Activated CD8-positive, alpha-beta T cell treated with anti-CD3 and anti-CD28 coated beads, Interleukin-2, amount 10 ng/mL, durations not matched to agents 7 days and 5 days (primary cell): ENCODE measurements at regions not wholly inside any gene's neighbourhood (a gene's known extent, or its start where the extent isn't known, plus 50 kb on each side); places are given as distances from the start of the nearest gene placed in this dataset.
"Not testable (repeated sequence)": the region's sequence is repeated elsewhere in the genome, so short reads cannot be mapped to it uniquely, and the experiment has no call there.

Source experiments
- ATAC-seq: fragments of 150-1000 bp; cut with Tn5 transposase; one replicate; pipeline ENCODE4 v1.10.0; 2021; ENCODE audit warnings: moderate library complexity
- CTCF ChIA-PET: fragments of 350-600 bp; sonication (Branson Sonifier 250); formaldehyde crosslinking; loops from one replicate; lab custom pipeline; 2021; ENCODE audit warnings: antibody characterized with exemption; lab: Charles Lee
- POLR2A ChIA-PET: fragments of 350-600 bp; sonication (Branson Sonifier 250); formaldehyde crosslinking; loops from one replicate; lab custom pipeline; 2021; ENCODE audit warnings: antibody characterized with exemption; lab: Charles Lee
- DNase-seq: peaks from one replicate; pipeline ENCODE4 v3.0.0-alpha.2; 2020
- H3K27ac Mint-ChIP-seq: one replicate; pipeline ENCODE4 v1.8.0; 2021; ENCODE audit warnings: mild to moderate bottlenecking, mixed read lengths
- H3K27me3 Mint-ChIP-seq: one replicate; pipeline ENCODE4 v1.8.0; 2021; ENCODE audit warnings: low read depth, mixed read lengths
- H3K36me3 Mint-ChIP-seq: one replicate; pipeline ENCODE4 v1.8.0; 2021; ENCODE audit warnings: low read depth, mixed read lengths
- H3K4me1 Mint-ChIP-seq: one replicate; pipeline ENCODE4 v1.8.0; 2021; ENCODE audit warnings: low read depth, mixed read lengths
- H3K4me3 Mint-ChIP-seq: one replicate; pipeline ENCODE4 v1.8.0; 2021; ENCODE audit warnings: mild to moderate bottlenecking, mixed read lengths
- H3K9me3 Mint-ChIP-seq: one replicate; pipeline ENCODE4 v1.8.0; 2022; ENCODE audit warnings: mixed read lengths; ENCODE audit not compliant: insufficient read depth

DNA sequence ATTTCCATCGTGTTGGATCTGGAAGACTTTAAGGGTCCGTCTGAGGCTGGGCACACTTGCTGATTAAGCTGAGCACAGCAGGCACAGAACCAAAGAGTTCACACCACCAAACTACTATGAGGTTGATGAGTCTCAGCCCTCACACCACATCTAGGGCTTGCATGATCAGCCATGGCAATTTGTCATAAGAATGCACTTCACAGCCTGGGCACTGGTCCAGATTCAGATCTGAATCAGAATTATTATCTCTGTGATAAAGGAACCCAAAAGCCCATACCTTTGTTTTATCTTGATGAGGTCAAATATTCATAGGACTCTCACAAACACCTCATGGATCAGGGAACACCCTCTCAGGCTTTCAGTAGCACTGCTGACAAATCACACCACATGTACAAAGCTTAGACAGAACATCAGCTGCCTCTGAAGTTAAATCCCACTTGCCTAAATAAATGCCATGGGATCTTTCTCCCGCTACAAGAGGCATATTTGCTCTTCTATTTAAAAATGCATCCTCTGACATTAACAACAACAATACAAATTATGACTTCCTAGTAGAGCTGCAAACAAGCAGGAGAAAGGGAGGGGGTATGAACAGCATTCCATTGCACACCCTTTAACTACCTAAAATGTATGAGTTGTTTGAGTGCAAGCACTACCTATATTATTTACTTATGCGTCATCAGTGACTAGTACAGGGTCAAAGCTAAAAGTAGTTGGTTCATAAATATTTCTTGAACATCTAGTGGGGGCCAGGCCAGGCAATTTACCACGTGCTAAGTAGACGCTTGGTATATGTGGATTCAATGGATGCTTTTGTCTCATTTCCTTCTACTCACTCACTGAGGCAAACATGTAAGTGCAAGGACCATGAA is 186.3 kb upstream of the FGF13 start:
- Mint-ChIP-seq H3K36me3 (no peaks in the 10 kb centered on the region), H3K27me3 (no peaks in the 10 kb centered on the region), H3K9me3 (no peaks in the 10 kb centered on the region), H3K4me3 (no peak overlapping the region), H3K4me1 (no peaks in the 10 kb centered on the region), H3K27ac (no peak overlapping the region)
- DNase-seq (no peak), ATAC-seq (no peak)
- POLR2A ChIA-PET, result interaction anchor here (0.6 kb wide), 1 partner anchor 185 kb away, joined by 3 read pairs; no protein-coding TSS in a partner anchor
- CTCF ChIA-PET, result no interaction called here

DNA sequence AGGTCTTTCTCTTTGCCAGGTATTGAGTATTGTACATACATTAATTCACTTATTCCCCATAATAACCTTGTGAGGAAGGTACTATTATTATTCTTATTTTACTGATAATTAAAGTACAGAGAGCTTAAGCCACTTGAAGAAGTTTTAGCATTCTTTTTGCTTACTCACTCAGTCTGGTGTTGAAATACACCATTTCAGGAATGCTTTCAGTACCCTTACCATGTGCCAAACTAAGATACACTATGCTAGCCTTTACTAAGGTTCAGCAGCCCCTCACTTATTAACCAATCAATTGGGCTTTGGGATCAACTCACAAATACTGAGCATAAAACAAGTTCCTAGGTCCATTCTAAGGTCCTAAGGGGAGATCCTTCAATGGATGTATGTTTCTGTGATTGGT is 179.0 kb upstream of the FGF13 start:
- no peak overlapping the region for H3K4me3 Mint-ChIP-seq
- no peak for DNase-seq
- CTCF ChIA-PET, result no interaction called here
- no peak for ATAC-seq
- POLR2A ChIA-PET, result no interaction called here
- H3K27me3 Mint-ChIP-seq, result no peaks in the 10 kb centered on the region
- H3K9me3 Mint-ChIP-seq, result no peaks in the 10 kb centered on the region
- no peak overlapping the region for H3K27ac Mint-ChIP-seq
- no peaks in the 10 kb centered on the region for H3K36me3 Mint-ChIP-seq
- no peaks in the 10 kb centered on the region for H3K4me1 Mint-ChIP-seq

DNA sequence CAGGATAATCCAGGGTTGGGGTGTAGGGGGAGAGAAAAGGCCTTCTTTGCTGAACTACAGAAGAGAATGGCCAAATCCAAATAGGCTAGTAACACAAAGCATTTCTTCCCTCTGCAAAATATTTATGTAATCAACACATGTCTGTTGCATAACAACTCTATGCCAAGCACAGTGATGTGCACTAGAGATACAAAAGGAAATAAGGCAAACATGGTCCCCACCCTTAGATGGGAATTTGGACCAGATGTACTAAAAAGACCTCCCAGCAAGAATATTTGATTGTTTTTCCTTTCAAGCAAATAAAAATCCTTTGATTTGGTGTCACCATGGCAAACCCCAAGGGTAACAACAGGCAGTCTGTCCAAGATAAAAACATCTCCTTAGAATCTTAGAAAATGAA is 177.6 kb upstream of the FGF13 start:
- DNase-seq (no peak), ATAC-seq (no peak)
- H3K27me3 Mint-ChIP-seq, result no peaks in the 10 kb centered on the region
- no peaks in the 10 kb centered on the region for H3K36me3 Mint-ChIP-seq
- H3K4me3 Mint-ChIP-seq, result no peak overlapping the region
- ChIA-PET CTCF (no interaction called here), POLR2A (no interaction called here)
- H3K9me3 Mint-ChIP-seq, result no peaks in the 10 kb centered on the region
- no peak overlapping the region for H3K27ac Mint-ChIP-seq
- no peaks in the 10 kb centered on the region for H3K4me1 Mint-ChIP-seq

DNA sequence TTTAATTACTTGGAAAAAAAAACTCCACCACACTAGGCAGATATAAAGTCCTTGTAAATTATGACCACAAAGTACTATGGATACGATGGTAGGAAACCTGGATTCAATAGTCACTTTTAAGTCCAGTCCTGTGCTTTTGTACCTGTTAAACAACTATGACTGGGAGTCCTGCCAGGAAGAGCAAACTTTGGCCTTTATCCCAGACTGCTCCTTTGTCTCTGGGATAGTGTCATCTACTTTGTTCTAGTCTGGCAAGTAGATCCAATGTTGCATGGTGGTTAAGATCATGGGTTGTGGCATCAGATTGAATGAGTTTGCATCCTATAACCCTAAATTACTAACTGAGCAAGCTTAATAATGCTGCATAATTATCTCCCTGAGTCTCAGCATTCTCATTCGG is 175.3 kb upstream of the FGF13 start:
- ChIA-PET CTCF (no interaction called here), POLR2A (no interaction called here)
- no peaks in the 10 kb centered on the region for H3K36me3 Mint-ChIP-seq

DNA sequence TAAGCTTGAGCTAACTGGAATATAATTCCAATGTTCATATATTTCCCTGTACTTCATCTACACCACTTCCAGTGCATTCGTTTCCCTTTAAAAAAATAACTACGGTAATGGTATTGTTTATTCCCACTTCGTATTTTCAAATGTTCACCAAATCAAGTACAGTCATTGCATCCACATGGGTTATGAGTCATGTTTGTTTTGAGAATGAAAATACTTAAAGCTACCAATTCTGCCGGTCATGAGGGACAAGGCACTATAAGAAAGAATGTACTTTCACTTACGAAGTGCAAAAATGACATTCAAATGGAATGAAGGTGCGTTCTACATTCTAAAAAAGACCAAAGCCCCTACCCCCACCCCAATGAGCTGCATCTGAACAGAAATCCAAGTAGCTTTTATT is 174.4 kb upstream of the FGF13 start:
- Mint-ChIP-seq H3K4me3 (no peak overlapping the region), H3K27me3 (no peaks in the 10 kb centered on the region)
- POLR2A ChIA-PET, result no interaction called here

More for the DNA sequence above, 175.3 kb upstream of the FGF13 start:
- no peak for ATAC-seq
- H3K9me3 Mint-ChIP-seq, result peaks cover 2% of the 10 kb centered on the region
- H3K27me3 Mint-ChIP-seq, result no peaks in the 10 kb centered on the region
- H3K4me1 Mint-ChIP-seq, result no peaks in the 10 kb centered on the region
- no peak overlapping the region for H3K4me3 Mint-ChIP-seq
- DNase-seq, result no peak
- no peak overlapping the region for H3K27ac Mint-ChIP-seq

DNA sequence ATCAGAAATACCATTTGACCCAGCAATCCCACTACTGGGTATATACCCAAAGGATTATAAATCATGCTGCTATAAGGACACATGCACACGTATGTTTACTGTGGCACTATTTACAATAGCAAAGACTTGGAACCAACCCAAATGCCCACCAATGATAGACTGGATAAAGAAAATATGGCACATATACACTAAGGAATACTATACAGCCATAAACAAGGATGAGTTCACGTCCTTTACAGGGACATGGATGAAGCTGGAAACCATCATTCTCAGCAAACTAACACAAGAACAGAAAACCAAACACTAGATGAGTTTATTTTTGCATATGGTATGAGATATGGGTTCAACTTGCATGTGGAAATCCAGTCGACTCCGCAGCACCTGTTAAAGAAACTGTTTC is 168.8 kb upstream of the FGF13 start:
- H3K27me3 Mint-ChIP-seq, H3K9me3 Mint-ChIP-seq, CTCF ChIA-PET, POLR2A ChIA-PET, H3K4me3 Mint-ChIP-seq, H3K36me3 Mint-ChIP-seq, H3K27ac Mint-ChIP-seq, DNase-seq, H3K4me1 Mint-ChIP-seq, ATAC-seq: not testable (repeated sequence)

More for the DNA sequence above, 174.4 kb upstream of the FGF13 start:
- DNase-seq (no peak), ATAC-seq (no peak)
- Mint-ChIP-seq H3K36me3 (no peaks in the 10 kb centered on the region), H3K9me3 (peaks cover 2% of the 10 kb centered on the region), H3K27ac (no peak overlapping the region), H3K4me1 (no peaks in the 10 kb centered on the region)
- CTCF ChIA-PET, result no interaction called here

DNA sequence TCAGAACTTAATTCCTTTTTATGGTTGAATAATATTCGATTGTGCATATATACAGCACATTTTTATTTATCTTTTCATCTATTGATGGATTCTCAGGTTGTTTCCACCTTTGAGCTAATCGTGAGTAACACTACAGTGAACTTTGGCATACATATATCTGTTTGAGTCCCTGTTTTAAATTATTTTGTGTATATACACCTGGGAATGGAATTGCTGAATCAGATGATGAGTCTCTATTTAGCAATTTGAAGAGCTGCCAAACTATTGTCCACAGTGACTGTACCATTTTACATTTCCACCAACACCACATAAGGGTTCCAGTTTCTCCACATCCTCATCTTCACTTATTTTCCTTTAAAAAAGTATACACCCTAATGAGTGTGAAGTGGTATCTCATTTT is 166.2 kb upstream of the FGF13 start:
- H3K9me3 Mint-ChIP-seq, result peaks cover under 1% of the 10 kb centered on the region
- POLR2A ChIA-PET, result no interaction called here

DNA sequence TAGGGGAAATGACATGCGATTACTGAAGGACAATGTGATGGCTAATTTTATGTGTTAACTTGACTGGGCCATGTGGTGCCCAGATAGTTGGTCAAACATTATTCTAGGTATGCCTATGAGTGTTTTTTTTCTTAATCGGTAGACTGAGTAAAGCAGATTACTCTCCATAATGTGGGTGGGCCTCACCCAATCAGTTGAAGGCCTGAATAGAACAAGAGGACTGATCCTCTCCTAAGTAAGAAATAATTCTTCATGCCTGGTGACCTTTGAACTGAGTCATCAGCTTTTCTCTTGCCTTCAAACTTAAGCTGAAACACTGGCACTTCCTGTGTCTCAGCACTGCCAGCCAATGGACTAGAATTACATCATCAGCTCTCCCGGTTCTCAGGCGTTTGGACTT is 164.0 kb upstream of the FGF13 start:
- POLR2A ChIA-PET, result no interaction called here
- no peak overlapping the region for H3K4me3 Mint-ChIP-seq

More for the DNA sequence above, 166.2 kb upstream of the FGF13 start:
- H3K27me3 Mint-ChIP-seq, result no peaks in the 10 kb centered on the region
- ATAC-seq (no peak), DNase-seq (no peak)
- CTCF ChIA-PET, result no interaction called here
- H3K4me1 Mint-ChIP-seq, result no peaks in the 10 kb centered on the region
- no peak overlapping the region for H3K4me3 Mint-ChIP-seq
- H3K27ac Mint-ChIP-seq, result no peak overlapping the region
- no peaks in the 10 kb centered on the region for H3K36me3 Mint-ChIP-seq

DNA sequence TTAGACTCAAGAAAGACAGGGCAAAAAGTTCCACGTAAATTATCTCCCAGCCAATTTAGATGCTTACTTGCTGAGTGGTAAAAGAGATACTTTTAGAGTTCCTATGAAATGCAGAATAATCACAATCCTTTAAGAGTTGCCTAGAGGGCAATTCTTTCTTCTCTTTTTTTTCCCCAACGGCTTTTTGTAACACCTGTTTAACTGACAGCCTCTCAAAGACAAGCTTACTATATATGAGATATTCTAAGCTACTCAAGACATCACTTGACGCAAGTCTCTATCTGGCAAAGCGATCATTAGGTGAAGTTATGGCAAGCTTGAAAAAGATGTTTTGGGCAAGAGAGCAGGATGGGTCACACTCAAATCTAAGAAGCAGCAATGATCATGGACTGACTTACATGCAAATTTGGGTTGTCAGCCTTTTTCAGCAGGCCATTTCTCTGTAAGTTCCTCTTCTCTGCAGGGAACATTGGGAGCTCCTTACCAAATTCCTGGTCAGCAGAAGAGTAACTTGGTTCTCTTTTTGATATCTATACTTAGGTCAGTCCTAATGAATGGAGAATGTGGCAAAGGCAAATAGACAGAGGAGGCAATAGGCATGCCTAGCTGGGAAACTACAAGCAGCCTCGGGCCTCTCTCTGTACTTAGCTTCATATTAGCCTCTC is 162.9 kb upstream of the FGF13 start:
- H3K4me3 Mint-ChIP-seq, result no peak overlapping the region
- H3K4me1 Mint-ChIP-seq, result no peaks in the 10 kb centered on the region
- H3K9me3 Mint-ChIP-seq, result no peaks in the 10 kb centered on the region
- H3K27ac Mint-ChIP-seq, result no peak overlapping the region
- ChIA-PET POLR2A (no interaction called here), CTCF (no interaction called here)
- DNase-seq, result no peak
- no peak for ATAC-seq
- H3K27me3 Mint-ChIP-seq, result no peaks in the 10 kb centered on the region
- no peaks in the 10 kb centered on the region for H3K36me3 Mint-ChIP-seq

More for the DNA sequence above, 164.0 kb upstream of the FGF13 start:
- CTCF ChIA-PET, result no interaction called here
- Mint-ChIP-seq H3K27ac (no peak overlapping the region), H3K36me3 (no peaks in the 10 kb centered on the region), H3K27me3 (no peaks in the 10 kb centered on the region), H3K9me3 (no peaks in the 10 kb centered on the region), H3K4me1 (no peaks in the 10 kb centered on the region)
- DNase-seq (no peak), ATAC-seq (no peak)

DNA sequence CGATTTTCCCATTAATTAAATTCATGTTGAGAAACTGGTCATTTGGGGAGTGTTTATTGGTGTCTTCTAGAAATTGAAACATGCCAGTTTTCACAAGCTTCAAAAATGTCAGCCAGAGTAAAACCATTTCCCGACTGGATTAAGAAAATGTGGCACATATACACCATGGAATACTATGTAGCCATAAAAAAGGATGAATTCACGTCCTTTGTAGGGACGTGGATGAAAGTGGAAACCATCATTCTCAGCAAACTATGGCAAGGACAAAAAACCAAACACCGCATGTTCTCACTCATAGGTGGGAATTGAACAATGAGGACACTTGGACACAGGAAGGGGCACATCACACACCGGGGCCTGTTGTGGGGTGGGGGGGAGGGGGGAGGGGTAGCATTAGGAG is 162.1 kb upstream of the FGF13 start:
- H3K27me3 Mint-ChIP-seq, DNase-seq, H3K4me1 Mint-ChIP-seq, H3K27ac Mint-ChIP-seq, ATAC-seq, CTCF ChIA-PET, H3K36me3 Mint-ChIP-seq, H3K9me3 Mint-ChIP-seq, H3K4me3 Mint-ChIP-seq, POLR2A ChIA-PET: not testable (repeated sequence)

DNA sequence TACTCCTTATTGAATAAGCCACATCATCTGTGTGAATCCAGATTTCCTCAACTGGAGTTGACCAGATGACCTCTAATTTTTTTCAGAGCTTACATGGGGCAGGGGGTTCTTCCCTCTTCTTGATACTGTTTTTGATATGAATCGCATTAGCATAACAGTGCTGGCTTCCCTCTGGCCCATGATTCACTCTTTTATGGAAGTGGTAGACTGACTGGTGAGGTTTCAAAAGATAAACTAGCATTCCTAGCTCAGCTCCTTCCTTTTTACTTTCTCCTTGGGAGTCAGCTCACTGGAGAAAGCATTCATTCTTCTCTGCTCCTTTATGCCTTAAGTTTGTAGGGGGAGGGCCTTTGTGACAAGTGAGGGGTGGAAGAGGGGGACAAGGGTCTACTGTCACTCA is 161.0 kb upstream of the FGF13 start:
- H3K36me3 Mint-ChIP-seq, result no peaks in the 10 kb centered on the region
- H3K27me3 Mint-ChIP-seq, result no peaks in the 10 kb centered on the region
- DNase-seq, result no peak
- ChIA-PET CTCF (no interaction called here), POLR2A (no interaction called here)
- no peak for ATAC-seq
- H3K4me3 Mint-ChIP-seq, result no peak overlapping the region
- H3K4me1 Mint-ChIP-seq, result no peaks in the 10 kb centered on the region
- H3K9me3 Mint-ChIP-seq, result no peaks in the 10 kb centered on the region
- no peak overlapping the region for H3K27ac Mint-ChIP-seq

DNA sequence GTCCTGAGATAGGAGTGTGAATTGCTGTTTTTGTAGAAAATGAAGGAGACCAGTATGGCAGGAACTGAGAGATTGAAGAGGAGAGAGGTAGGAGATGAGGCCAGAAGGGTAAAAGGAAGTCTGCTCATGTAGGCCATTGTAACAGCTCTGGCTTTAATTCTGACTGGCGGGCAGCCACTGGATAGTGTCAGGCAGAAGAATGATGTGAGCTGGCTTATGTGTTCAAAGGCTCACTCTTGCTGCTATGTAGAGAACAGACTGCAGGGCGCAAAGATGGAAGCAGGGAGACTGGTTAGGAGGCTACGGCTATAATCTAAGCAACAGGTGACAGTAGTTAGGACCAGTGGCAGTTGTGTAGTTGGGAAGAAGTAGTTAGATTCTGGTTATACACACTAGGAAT is 160.2 kb upstream of the FGF13 start:
- DNase-seq (no peak), ATAC-seq (no peak)
- Mint-ChIP-seq H3K27ac (no peak overlapping the region), H3K36me3 (no peaks in the 10 kb centered on the region), H3K4me3 (no peak overlapping the region), H3K4me1 (no peaks in the 10 kb centered on the region), H3K9me3 (no peaks in the 10 kb centered on the region), H3K27me3 (no peaks in the 10 kb centered on the region)
- CTCF ChIA-PET, result no interaction called here
- POLR2A ChIA-PET, result no interaction called here
